H54 (cell line): ENCODE measurements at regions not wholly inside any gene's neighbourhood (a gene's known extent, or its start where the extent isn't known, plus 50 kb on each side); places are given as distances from the start of the nearest gene placed in this dataset.

Experiments
- DNase-seq: peaks from one replicate; pipeline ENCODE4 v3.0.0; 2011; ENCODE audit warnings: low spot score, mixed read lengths; ENCODE audit not compliant: insufficient read length
- FAIRE-seq: peaks from 3 replicates; lab custom pipeline; 2011; peaks lifted over from hg19 to GRCh38; lab: Jason Lieb, UNC
- POLR2A ChIP-seq: IDR thresholded peaks from 2 replicates; pipeline ENCODE4 v1.6.1; 2011; ENCODE audit warnings: low read depth, mild to moderate bottlenecking, low read length

DNA sequence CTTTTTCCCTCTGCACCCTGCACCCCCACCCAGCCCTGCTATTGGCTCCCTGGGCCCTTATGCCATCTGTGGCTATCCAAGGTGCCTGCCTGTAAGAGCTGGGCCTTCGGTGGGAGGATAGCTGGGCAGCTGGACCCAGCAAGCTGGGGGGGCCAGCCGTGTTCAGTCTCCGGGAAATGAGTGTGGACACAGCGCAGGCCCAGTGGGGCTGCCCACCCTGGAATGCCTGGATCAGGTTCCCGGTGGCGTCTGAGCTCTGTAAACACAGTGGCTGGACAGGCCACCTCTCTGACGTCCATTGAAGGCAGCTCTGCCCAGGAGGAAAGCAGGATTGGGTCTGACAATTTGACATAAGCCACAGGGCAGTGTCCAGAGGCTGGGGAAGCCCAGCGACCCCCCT, 127.8 kb downstream of the FOXD2 start:
- no peak for TF ChIP-seq POLR2A
- DNase-seq = no peak
- FAIRE-seq = no peak

DNA sequence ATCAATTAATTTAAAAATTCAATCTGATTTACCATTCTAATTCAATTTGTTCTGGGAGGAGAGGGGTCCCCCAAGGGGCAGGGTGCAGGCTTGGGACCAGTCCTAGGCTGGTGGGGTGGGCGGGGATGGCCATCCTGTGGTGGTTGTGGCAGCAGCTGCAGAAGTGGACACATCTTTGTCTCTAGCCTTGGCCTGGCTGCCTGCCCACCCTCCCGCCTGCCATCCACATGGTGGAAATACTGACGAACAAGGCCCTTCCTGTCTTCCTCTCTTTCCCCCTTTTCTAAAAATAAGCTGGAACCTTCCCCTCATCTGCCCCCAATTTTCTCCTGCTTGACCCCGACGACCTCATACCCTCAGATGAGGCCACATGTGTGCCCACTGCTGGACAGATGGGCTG, 130.9 kb downstream of the FOXD2 start:
- FAIRE-seq (no peak), DNase-seq (no peak)
- no peak for TF ChIP-seq POLR2A

DNA sequence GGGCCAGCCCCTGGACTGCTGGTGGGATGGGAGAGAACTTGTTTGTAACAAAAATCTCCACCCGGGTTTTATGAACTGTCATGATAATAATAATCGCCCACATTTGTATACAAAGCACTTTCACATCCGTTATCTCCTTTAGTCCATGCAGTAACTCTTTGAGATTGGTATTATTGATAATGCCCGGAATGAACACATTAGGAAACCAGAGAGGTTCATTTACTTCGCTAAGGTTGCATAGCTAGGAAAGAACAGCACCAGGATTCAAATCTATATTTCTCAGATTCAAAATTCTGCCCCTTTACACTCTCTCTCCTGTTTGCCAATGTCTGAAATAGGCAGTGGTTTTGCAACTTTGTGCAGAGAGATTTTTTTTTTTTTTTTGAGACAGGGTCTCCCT, 131.4 kb downstream of the FOXD2 start:
- no peak for TF ChIP-seq POLR2A
- DNase-seq = no peak
- no peak for FAIRE-seq

DNA sequence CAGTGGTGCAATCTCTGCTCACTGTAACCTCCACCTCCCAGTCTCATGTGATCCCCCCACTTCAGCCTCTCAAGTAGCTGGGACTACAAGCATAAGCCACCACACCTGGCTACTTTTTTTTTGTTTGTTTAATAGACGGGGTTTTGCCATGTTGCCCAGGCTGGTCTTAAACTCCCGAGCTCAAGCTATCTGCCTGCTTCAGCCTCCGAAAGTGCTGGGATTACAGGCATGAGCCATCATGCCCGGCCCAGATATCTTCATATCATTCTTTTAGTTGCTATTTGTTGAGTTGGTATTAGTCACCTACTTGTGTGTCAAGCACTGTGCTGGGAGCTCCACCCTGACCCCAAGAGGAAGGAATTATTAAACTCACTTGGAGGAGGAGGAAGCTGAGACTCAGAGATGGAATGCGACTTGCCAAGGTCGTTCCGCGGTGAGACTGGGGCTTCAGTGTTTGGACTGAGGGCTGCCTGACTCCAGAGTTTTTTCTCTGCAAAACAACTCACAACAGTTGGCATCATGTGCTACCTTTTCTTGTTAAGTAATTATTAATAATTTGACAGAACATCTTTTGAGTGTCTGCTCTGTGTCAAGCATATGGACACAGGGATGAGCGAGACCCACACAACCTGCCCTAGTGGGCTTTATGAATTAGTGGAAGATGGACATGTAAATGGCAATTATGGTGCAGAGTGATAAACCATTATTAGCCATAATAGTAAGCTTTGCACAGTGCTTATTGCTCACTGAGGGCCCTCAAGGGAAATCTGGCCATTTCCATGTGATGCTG, 132.0 kb downstream of the FOXD2 start:
- DNase-seq (peak; percentile 61), FAIRE-seq (no peak)
- no peak for TF ChIP-seq POLR2A

DNA sequence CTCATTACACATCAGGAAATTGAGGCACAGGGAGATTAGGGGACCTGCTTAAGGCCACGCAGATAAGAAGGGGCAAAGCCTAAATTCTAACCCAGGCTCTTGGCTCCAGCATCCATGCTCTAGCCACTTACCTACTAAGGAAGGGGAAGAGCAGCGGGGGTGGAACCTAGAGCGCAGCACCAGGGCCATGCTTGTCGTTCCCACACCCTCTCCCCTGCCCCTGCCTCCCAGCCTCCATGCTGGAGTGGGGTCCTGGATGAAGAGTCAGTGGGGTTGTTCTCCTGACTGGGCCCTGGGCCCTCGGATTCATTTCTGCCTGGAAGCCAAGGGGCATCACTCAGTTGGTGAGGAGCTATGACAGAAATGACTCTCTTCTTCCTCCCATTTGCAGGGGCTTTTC, 133.3 kb downstream of the FOXD2 start:
- no peak for DNase-seq
- no peak for TF ChIP-seq POLR2A
- no peak for FAIRE-seq

DNA sequence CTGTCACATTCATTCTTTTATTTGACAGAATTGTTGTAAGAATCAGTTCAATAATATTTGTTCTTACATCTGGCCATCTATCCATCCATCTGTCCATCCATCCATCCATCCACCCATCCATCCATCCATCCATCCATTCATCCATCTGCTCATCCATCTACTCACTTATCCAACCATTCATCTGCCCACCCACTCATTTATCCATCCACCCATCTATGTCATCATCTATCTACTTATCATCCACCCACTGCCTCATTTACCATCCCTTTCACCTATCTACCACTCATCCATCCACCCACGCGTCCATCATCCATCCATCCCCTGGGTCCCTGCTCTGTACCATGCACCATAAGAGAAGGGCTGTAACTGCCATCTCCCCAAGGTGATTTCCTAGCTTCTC, 134.1 kb downstream of the FOXD2 start:
- FAIRE-seq (no peak), DNase-seq (no peak)
- no peak for TF ChIP-seq POLR2A

DNA sequence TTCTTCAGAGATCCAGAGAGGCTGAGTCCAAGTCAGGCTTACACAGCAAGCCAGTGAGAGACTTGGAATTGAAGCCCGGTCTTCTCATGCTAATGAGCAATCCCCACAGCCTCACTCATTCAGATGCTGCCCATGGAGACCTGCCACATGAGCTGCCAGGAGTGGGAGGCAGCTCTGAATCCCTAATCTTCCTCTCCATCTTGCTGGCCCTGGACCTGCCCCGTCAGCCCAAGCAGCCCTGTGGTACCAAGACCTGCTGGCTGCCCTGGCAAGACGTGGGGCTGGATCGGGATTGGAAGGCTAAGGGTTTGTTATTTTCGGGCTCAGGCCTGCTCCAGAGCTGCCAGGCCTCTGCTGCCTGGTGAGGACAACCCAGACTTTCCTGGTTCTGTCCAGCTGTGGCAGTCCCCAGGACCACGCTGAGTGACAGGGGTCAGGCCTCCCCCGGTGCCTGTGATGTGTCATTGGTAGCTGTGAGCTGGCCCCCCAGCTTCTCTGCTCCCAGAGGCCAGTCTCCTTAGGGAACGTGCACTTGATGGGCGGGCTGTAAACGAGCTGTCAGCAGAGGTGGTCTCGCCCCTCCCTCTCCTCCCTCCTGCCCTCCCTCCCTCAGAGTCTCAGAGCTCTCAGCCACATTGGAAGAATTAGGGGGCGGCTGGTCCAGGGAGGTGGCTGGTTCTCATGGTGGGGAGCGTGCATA, 135.0 kb downstream of the FOXD2 start:
- DNase-seq (no peak), FAIRE-seq (no peak)
- TF ChIP-seq POLR2A = no peak

DNA sequence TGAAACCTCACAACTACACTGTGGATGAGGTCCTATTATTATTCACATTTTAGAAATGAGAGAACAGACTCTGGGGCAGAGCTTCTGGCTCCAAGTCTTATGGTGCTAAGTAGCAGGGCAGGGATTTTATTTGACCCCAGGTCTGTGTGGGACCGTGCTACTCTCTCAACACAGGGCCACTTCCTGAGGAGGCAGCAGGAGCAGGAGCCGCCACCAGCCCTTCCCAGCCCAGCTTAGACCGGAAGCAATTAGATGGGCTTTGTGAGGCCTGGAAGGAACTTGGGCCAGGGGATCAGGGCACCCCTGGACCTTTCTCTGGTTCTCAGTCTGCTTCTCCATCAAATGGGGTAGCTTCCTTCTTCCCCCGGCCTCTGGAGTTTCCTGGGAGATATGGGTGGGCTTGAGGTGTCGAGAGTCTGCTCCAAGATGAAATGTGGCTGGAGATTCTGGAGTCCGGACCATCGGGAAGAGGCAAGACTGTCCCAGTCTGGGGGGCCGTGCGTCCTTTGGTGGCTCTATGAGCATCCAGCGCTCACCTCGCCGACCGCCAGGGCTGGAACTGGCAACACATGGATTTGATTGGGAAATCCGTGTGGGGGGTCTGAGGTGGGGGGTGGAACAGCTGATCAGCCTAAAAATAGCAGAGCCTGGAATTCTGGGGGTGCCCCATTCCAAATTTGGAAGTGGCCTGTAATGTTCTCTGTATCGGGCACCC, 136.8 kb downstream of the FOXD2 start:
- DNase-seq = no peak
- no peak for FAIRE-seq
- TF ChIP-seq POLR2A = no peak

DNA sequence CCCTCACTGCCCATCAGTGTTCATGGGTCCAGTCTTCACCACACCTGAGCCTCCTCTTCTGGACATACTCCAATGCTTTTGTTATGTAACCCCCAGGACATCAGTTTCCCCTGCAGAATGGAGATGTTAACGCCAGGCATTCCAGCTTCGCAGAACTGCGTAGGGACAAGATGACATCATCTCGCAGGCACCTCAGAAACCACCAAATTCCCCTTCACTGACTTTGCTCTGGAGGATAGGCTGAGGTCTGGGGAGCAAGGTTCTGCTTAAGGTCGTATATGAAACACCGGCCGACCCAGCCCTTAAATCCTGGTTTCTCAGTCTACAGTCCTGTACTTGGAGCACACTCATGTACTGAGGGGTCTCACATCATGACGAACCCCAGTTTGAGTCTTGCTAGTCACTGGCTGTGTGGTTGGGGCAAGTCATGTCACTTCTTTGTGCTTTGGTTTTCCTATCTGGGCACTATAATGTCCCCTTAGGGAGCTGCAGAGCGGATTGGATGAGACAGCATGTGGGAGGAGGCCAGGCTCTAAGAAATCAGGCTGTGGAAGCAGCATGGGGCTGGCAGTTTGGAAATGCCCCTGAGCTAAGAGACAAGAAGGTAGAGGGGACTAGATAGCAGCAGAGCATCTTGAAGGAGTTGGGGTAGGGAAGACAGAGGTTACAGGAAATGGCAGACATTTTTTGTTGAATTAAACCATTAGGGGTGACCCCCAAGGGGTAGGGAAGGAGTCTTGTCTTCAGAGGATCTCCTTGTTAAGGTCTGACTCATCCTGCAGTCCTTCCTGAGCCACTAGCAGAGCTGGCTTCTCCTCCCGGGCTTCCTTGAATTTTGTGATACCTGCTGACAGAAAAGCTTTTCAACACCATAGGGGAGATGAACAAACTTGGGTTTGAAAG, 138.3 kb downstream of the FOXD2 start:
- no peak for TF ChIP-seq POLR2A
- FAIRE-seq (no peak), DNase-seq (peak; percentile 65)

DNA sequence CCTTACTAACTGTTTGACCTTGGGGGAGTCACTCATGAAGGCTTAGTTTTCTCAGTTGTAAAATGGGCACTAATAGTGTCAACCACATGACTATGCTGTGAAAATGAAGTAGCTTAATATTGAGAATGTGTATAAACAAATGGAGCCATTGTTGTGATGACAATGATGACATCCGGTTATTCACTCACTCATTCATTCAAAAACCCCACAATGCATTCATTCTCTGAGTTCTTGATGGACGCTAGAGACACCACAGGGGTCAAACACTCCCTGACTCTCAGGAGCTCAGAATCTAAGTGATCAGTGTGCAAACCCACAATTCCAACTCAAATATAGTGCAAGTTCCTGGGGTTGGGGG, 138.9 kb downstream of the FOXD2 start:
- FAIRE-seq (no peak), DNase-seq (no peak)

DNA sequence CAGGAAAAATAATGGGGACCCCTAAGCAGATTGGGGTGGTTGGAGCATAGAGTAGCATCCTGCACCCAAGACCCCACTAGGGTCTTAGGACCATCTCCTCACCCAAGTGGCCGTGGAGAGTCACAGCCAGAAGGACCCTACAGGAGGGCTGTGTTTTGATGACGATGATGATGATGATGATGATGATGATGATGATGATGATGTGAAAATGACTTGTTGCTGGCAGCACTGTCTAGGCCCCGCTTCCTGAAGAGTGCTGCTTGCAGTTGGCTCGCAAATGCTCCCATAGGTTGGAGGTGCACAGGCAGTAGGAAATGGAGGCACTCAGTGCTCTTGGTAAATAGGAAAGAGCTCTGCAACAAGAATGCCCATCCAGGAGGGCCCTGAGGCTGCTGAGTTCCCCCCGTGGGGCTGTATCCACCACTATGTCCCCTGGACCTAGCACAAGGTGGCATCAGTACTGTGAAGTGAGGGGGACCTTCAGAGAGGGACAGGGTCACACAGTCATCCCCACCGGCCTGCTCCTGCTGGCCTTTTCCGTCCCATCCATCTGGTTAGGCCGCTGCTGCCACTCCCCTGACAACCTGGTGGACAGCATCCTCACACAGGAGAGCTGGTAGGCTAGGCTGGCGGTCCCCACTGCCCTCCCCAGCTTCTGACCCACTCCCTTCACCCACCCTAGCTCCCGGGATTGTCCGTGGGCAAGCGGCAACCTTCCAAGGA, 139.6 kb downstream of the FOXD2 start:
- FAIRE-seq = no peak
- no peak for DNase-seq
- no peak for TF ChIP-seq POLR2A

More for the DNA sequence above, 138.9 kb downstream of the FOXD2 start:
- no peak for TF ChIP-seq POLR2A

DNA sequence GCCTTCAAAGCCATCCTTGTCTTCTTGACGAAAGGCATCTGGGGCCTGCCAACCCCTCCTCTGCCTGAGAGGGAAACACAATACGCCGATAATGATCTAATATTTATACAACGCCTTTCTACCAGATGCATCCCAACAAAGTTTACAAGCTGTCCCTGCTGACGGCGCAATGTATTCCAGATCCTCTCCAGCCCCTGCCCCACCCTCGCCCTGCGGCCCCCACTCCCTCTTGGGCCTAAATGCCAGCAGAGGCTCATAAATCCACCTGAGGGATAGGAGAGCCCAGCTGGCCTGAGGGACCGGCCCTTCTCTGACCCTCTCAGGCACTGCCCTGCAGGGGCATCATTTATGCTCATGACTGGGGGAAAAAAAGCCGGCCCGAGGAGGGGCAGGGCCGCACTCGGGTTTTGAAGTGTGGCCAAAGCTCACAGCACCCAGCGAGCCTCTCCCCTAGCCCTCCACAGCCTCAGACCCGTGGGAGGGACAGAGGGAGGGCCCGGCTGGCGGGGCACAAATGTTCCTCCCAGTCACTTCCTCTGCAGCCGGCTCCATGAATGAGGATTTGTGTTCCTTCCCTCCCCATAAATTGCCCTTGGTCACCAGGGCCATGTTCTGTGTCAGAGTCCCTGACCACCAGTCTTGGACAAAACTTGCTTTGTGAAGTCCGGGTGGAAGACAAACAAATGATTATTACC, 140.3 kb downstream of the FOXD2 start:
- no peak for FAIRE-seq
- no peak for TF ChIP-seq POLR2A
- DNase-seq = no peak
